NCI-H2196 treated with DMSO at 0.1 percent for 48 hours (cell line): ENCODE measurements at regions not wholly inside any gene's neighbourhood (a gene's known extent, or its start where the extent isn't known, plus 50 kb on each side); places are given as distances from the start of the nearest gene placed in this dataset.

Source experiments
- DNase-seq: peaks from one replicate; lab custom pipeline; 2025; ENCODE audit not compliant: unreplicated experiment; lab: John Stamatoyannopoulos, UW

DNA sequence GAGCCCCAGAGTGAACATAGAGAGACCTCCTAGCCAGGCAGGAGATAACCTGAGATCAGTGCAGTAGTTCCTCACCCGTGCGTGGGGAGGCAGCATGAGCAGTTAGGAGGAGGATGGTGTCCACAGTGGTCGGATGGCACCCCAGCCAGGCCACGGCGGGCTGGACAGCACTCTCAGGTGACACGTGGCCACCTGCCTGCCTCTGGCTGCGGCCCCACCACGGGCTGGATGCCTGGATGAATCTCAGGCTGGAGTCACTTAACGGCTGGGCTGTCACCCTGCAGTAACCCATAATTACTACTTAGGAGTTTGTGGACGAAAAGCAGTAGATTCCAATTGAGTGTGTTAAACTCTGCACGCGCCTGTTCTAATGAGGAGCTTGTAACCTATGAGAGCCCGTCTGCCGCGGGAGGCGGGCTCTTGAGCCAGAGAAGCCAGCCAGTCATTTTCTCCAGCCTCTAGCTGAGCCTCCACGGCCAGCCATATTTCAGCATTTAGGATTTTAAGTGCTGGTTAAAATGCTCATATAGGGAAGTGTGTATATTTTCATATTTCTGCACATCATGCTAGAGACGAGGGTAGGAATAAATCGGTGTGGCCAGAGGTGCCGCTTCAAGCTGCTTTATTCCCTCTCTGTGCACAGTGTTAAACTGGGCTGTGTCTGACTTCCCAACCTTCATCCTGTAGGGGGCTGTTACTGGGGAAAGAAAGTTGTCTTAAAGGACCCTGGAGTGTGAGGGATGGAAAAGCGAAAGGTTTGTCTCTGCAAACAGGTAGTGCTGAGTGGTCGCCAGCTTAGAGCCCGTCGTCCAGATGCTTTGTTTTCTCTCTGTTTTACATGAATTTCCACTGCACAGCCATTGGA is 144.0 kb downstream of the GLI2 start:
- DNase-seq: no peak

DNA sequence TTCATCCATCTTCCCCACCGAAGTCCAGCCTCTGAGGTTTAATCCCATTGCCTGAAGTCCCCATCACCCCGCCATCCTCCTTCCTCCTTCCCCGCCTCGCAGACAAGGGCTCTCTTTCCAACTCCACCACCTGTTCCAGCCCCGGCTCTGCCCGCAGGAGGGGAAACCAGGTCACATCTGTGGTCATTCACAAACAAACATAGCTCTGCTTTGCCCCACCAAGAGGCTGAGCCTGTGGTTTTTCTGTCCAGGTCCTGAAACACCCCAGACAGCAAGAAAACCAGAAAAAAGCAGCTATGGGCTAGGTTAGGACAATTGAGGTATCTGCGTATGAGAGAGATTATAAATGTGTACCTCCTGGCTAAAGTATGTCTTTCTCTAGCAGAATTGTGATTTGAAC is 144.7 kb downstream of the GLI2 start:
- no peak for DNase-seq

DNA sequence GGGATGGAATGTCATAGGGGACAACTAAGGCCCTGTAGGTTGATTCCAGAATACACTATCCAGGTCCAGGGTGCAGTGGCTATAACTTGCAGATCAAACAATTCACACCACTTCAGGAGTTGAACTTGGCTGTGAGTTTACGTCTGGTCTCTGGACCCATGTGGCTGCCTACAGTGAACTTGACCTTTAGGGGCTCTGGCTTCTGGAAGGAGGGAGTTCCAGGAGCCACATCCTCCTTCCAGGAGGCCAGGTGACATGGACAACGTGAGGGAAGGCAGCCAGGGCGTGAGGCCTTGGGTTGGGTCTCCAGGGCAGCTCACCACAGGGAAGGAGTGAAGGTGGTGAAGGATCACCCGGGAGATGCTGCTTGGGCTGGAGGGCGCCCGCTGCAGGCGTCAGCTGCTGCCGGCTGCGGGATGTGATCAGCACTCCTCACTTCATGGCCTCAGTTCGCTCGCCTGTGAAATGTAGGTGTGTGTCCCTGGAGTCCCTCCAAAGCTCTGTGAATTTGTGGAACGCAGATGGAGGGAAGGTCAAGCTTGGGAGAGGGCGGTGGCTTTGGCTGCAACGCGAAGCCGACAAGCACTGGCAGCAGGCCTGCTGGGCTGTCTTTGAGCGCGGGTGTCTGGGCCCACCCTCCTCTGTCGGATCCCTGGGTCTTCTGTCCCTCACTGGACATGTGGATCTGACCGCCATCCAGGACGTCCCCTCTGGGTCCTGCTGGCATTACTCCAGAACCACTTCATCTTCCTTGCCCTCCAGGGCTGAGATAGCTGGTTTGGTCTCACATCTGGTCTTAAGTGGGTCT is 146.5 kb downstream of the GLI2 start:
- no peak for DNase-seq

DNA sequence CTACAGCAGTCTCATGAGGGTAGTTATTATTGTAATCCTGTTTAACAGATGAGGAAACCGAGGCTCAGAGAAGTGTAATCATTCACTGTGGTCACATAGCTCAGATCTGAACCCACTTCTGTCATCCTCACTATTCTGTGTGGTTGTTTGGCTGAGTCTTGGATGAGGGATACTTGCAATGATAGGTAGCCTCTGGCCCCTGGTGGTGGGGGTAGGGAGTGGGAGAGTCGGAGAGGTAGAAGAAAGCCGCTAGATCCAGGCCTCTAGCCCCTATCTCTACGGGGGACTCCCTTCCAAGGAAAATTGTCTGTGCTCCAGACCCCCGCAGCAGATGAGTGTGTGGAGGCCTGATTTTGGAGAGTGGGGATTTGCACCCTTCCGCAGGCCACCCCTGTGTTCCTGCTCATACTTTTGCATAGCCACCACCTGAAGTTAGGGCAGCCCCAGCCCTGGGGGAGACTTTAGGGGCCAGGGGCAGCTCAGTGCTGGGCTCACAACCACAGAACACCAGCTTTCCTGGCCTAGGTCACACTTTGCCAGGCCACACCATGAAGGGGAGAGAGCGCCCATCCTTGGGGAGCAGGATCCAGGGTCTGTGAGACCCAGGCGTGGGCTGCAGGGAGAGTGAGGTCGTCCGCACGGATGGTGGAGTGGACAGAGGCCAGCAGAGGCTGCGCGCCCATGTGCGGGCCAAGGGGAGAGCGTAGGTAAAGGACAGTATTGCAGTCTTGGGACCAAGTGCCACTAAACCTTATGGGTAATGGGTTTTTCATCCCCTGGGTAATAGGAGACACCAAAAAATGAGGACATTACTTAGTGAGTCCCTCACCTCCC is 148.2 kb downstream of the GLI2 start:
- no peak for DNase-seq

DNA sequence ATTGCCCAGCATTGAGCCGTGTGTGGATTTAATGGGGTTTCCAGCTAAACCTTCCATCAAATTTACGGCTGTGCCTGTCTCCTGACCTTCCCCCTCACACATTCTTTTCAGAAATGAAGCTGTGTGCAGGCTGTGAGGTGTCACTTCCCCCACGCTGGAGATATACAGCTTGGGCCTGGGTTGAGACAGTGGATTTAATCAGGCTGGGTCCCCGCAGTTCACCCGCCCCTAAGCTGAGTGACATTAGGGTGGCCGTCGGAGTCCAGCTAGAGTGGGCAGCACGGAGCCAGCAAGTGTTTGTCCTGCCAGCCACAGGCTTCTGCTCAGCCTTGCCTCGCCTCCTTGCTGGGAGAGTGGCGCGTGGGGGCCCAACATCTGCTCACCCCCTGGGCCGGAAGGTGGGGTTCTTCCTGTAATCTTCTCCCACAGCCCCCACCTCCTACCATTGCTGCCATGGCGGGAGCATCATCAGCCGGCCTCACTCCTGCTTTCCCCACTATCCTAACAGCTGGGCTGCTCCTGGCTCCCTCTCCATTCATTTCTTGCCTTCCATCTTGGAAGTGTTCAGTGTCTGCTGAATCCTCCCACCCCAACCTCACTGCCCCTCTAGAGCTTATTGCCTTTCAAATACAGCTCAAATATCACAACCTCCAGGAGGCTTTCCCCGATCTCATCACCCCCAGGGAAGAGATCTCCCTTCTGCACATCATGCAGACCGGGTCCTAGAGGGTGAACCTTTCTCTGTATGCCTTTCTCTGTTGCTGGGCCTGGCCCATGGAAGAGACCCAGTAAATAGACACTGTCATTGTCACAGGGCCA is 149.0 kb downstream of the GLI2 start:
- DNase-seq: no peak

DNA sequence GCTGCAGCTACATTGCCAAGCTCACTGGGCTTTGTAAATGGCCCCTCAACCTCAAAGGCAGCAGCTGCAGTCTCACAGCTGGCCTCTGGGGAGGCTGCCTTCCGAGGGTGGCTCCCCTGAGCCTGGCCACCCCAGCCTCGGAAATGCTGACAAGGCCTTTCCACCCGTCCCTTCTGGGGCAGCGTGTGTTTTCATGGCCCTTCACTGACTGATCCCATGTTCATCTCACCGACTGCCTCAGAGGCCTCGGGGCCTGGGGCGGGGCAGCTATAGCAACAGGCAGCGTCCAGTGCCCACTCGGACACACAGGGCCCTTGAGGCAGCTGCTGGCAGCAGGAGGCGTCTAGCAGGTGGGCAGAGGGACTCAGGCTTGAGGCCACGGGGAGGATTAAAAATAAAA is 149.7 kb downstream of the GLI2 start:
- DNase-seq: no peak

DNA sequence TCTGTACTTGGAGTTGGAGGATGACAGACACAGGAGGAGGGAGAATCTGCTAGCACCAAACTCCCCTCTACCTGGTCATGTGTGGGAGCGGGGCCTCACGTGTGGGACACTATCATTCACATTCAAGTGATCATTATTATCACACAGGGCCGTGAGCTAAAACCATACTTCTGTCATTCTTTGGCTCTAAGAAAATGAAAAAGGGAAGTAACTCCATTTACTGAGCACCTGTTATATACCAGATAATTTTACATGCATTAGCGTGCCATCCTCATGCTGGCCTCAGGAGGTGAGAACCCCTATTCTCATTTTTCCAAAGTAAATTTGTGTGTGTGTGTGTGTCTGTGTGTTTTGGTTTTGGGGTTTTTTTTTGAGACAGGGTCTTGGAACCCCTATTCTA is 150.1 kb downstream of the GLI2 start:
- DNase-seq: no peak

DNA sequence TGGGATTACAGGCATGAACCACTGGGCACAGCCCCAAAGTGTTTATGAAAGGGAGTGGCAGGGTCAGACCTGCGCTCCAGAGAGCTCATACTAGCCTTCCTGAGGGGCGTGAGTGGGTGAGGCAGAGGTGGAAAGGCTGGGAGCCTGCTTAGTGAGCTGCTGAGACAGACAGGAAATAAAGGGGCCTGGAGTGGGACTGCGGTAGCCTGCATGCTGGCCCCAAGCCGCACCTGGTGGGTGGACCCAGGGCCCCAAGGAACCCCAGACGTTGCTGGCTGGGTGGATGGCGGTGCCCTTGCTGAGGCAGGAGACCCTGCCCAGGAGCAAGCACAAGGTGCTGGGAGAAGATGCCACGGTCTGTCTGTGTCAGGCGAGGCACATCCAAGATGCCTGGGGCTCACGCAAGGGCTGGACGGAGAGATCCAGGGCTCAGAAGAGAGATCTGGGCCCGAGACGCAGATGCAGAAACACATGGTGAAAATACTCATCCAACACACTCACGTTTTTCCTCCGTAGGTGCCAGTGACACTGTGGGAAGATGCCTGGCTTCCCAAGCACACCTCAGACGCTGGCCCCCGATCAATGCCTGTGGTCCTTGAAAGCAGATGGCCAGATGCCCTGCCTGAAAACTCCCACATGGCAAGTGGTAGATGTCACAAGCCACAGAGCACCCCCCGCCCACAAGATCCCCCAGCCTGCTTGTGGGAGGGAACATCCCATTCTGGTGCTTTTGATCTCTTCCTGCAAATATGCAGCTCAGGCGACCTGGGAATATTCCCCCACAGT is 151.1 kb downstream of the GLI2 start:
- DNase-seq: no peak

DNA sequence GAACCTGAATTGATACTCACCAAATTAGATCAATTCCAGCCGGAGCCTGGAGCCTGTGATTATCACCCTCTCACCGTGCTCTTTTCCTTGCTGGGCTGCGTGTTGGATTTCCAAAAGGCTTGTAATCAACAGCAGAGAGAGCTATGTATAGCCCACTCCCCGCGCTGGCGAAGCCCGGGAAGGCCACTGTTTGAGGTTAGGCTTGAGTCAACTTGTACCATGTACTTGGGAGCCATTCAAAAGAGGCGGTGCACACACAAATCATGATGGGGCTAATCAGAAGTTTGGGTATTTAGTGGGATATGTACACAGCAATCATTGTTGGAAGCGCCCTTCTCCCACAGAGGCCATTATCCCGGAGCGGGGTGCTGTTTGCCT is 151.6 kb downstream of the GLI2 start:
- no peak for DNase-seq

DNA sequence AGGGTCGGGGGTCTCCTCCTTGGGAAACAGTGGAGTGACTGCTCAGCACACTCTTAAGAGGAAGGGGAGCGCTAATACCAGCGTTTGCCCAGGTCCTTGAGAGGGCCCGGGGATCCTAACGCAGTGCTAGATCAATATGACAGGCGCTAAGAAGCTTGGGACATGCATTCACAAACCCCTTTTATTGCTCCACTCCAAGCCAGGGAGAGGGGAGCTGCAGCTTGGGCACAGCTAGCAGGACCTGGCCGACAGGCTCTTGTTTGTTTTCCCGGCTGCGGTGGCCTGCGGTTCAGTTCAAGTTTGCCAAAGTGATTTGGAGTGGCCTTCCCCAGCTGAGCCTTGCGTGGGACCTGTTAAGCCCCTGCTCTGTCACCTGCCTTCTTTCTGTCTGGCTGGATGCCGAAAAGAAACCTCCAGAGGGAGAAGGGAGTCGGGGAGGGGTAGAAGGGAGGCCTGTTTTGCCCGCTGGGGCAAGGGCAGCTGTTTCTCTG is 152.1 kb downstream of the GLI2 start:
- no peak for DNase-seq

DNA sequence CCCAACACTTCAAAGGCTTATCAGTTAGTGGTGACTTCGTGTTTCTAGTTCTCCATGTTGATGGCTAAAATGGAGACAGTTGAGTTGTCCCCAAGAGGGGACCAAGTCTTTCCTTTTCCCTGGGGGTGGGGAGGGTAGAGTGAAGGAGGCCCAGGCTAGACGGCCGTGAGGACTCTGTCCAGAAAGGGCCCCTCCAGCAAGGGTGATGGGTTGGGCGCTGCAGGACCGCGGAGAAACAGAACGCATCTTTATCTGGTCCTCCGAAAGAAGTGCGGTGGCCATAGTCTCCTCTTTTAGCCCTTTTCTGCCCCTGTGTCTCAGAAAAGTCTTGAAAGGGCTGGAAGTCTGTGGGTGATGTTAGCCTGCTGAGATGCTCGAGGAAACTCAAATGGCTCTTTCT is 153.2 kb downstream of the GLI2 start:
- no peak for DNase-seq

DNA sequence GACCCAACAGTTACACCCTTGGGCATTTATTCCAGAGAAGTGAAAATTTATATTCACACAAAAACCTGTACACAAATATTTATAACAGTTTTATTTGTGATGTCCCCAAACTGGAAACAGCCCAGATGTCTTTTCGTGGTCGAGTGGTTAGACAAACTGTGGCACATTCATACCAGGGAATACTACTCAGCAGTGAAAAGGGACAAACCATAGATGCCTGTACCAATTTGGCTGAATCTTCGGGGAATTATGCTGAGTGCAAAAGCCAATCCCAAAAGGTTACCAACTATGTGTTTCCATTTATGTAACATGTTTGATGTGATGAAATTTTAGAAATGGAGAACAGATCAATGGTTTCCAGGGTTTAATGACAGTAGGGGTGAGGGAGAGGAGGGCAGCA is 154.3 kb downstream of the GLI2 start:
- DNase-seq: no peak

DNA sequence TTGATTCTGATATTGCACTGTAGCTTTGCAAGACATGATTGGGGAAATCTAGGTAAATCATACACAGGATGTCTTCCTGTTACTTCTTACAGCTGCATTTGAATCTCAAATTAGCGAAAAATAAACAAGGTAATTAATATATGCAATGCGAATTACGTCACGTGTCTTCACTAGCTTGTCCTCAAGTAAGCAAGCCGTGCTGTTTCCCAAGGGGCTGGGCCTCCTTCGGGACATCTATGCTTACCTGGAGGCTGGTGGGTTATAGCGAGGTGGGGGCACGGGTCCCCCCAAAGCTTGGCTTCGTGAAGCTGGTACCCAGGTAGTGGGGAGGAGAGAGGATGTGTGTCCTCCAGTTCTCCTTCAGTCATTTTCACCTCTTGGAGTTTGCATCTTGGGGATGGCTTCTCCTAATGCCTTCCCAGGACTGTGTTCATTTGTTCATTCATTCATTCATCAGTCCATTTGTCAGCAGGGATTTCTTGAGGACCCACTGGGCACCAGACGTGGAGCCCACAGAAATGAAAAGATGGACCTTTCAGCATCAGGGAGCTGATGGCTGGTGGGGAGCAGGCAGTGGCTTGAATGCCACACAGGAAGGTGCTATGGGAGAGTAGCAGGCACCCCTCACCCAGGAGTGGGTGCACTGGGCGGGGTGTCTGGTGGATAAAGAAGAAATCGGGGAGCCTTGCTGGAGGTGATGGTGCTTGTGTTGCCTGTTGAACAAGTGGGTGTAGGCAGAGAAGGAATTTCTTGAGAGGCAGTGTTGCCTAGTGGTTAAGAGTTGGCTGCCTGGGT is 155.1 kb downstream of the GLI2 start:
- no peak for DNase-seq

DNA sequence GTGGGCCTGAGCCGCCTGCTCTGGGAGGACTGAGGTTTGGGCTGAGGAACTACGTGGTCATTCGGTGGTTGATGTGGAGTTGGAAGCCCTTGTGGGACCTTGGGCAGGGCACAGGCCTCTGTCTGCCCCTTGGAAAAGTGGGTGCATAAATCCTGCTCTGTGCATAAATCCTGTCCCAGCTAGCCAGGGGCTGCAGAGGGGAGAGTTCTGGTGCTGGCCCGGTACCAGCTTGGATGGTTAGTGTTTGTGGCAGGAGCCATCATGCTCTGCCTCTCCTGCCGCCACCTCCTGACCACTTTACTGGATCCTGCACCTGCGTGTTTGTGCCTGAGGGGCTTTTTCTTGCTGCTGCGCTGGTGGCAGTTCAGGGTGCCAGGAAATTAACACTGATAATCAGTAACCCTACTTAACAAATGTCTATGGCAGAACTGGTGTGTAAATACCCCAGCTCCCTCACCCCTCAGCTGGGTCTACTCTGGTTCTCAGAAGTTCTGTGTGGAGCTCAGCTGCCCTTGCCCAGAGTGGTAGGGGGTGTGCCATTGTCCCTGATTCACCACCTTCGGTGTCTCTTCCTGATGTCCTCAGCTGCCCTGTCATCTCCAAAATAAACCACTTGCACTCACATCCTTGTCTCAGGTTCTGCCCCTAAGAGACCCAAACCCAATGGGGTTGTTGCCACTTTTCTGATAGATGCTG is 156.8 kb downstream of the GLI2 start:
- DNase-seq: no peak

DNA sequence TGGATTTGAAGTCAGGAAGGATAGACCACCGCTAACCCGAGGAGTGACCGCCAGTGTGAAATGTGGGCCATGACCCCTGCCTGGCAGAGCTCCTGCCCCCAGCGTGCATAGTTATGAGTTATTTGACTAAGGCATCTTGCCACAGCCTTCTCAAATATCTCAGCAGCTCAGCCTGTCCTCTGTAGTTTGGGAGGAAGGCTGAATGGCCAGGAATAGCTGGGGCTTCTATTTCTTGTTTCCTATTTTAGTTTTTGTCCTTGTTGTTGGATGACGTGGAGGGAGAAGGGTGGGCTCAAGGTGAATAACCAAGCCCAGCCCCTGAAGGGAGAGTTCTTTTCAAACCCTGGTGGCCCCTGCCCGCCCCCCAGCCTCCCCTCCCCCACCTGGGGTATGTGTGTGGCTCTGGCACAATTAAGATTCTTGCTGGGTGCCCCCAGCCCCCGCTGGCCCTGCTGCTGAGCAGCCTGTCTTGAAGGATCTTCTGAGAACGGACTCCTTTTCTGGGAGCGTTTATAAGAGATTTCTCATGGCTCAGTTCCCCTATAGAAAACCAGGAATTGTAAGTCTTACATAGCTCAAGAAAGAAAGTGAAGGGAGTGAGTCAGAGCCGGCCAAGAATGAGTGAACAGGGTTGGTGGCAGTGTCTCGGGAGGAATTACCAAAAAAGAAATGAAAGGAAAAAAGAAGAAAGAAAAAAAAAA is 157.4 kb downstream of the GLI2 start:
- no peak for DNase-seq

DNA sequence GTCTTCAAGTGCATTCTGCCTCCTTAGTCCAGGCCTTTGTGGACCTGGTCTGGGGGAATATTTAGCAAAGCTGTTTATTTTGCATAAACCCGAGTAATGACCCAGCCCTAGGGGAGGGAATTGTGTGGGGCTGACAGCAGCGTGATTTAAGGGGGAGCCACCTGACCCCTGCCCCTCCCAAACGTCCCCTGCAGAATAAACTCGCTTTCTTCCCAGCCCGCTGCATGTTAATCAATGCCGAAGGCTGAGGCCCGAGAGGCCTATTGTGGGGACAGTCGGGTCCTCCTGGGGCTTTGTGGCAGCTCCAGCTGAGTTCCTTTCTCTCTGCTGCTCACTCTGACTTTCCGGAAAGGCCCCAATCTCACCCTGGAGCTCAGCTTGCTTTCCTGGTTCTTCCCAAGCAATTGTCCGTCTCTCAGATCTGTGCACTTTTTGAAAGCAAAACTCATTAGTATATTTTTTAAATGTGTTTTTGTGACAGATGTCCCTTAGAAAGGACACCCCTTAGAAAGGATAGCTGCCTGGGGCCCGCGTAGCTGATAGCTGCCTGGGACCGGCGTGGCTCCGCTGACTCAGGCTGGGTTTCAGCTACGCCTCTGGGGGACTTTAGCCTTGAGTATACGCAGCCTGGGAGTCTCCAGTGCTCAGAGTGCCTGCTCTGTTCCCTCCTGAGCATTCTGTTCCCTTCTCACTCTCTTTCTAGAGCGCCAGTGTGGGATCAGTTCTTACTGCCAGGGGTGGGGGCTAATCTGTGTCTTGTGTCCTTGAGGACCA is 158.3 kb downstream of the GLI2 start:
- DNase-seq: no peak

DNA sequence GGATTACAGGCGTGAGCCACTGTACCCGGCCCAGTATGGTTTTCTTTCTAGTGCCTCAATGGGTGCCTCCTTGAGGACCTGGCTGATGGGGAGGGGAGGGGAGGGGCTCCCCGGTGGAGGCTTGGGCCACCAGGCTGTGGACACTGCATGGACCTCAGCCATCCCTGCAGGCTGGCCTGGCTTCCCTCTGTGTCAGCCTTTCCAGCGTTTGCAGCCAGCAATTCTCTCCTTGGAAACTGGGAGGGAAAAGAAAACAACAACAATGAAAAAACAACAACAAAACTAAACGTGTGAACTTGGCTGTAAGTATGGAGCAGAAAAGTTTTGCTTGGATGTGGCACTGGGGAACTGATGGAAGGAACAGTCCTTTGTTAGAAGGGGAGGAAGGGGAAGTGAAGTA is 159.3 kb downstream of the GLI2 start:
- no peak for DNase-seq
